Epithelial cell of prostate (primary cell): ENCODE measurements at regions not wholly inside any gene's neighbourhood (a gene's known extent, or its start where the extent isn't known, plus 50 kb on each side); places are given as distances from the start of the nearest gene placed in this dataset.
"Not testable (repeated sequence)": the region's sequence is repeated elsewhere in the genome, so short reads cannot be mapped to it uniquely, and the experiment has no call there.

Experiments used
- DNase-seq: peaks from one replicate; pipeline ENCODE4 v3.0.0-alpha.2; 2011; ENCODE audit warnings: low read depth, low spot score
- H3K27ac ChIP-seq: fragments of 450-650 bp; 2 replicates; pipeline ENCODE4 v1.5.1; 2017; ENCODE audit warnings: mild to moderate bottlenecking

- no peak overlapping the region for H3K27ac ChIP-seq
- no peak for DNase-seq
Measured at GRCh38 chr10:109427411-109427810, 495.9 kb downstream of the XPNPEP1 start.

- DNase-seq: no peak
- no peak overlapping the region for H3K27ac ChIP-seq
Measured at GRCh38 chr10:109426987-109427386, 496.3 kb downstream of the XPNPEP1 start.

GRCh38 chr10:109418795-109419194 lies 504.5 kb downstream of the XPNPEP1 start:
- no peak for DNase-seq
- H3K27ac ChIP-seq: no peak overlapping the region

- no peak for DNase-seq
- no peak overlapping the region for H3K27ac ChIP-seq
Measured at GRCh38 chr10:109417803-109418202, 505.5 kb downstream of the XPNPEP1 start.

GRCh38 chr10:109412353-109412752 lies 511.0 kb downstream of the XPNPEP1 start:
- H3K27ac ChIP-seq: no peak overlapping the region
- DNase-seq: no peak

- no peak overlapping the region for H3K27ac ChIP-seq
- DNase-seq: no peak
Measured at GRCh38 chr10:109411917-109412316, 511.4 kb downstream of the XPNPEP1 start.

- no peak for DNase-seq
- no peak overlapping the region for H3K27ac ChIP-seq
Measured at GRCh38 chr10:109405338-109405737, 518.0 kb downstream of the XPNPEP1 start.

- DNase-seq: no peak
- no peak overlapping the region for H3K27ac ChIP-seq
Measured at GRCh38 chr10:109403551-109403950, 519.8 kb downstream of the XPNPEP1 start.

- DNase-seq: no peak
- no peak overlapping the region for H3K27ac ChIP-seq
Measured at GRCh38 chr10:109393425-109393824, 529.9 kb downstream of the XPNPEP1 start.

GRCh38 chr10:109386921-109387320 lies 536.4 kb downstream of the XPNPEP1 start:
- no peak for DNase-seq
- H3K27ac ChIP-seq: no peak overlapping the region

- no peak for DNase-seq
- H3K27ac ChIP-seq: no peak overlapping the region
Measured at GRCh38 chr10:109386101-109386500, 537.2 kb downstream of the XPNPEP1 start.

GRCh38 chr10:109379186-109379585 lies 544.1 kb downstream of the XPNPEP1 start:
- DNase-seq: no peak
- H3K27ac ChIP-seq: no peak overlapping the region

GRCh38 chr10:109374215-109374614 lies 549.1 kb downstream of the XPNPEP1 start:
- DNase-seq: no peak
- no peak overlapping the region for H3K27ac ChIP-seq

- no peak overlapping the region for H3K27ac ChIP-seq
- DNase-seq: no peak
Measured at GRCh38 chr10:109359316-109359715, 564.0 kb downstream of the XPNPEP1 start.

- DNase-seq: no peak
- H3K27ac ChIP-seq: no peak overlapping the region
Measured at GRCh38 chr10:109358325-109358724, 565.0 kb downstream of the XPNPEP1 start.

GRCh38 chr10:109348324-109348723 lies 575.0 kb downstream of the XPNPEP1 start:
- H3K27ac ChIP-seq: no peak overlapping the region
- no peak for DNase-seq

GRCh38 chr10:109343293-109343692 lies 580.0 kb downstream of the XPNPEP1 start:
- DNase-seq: no peak
- no peak overlapping the region for H3K27ac ChIP-seq

- no peak overlapping the region for H3K27ac ChIP-seq
- no peak for DNase-seq
Measured at GRCh38 chr10:109341986-109342385, 581.3 kb downstream of the XPNPEP1 start.

- H3K27ac ChIP-seq: no peak overlapping the region
- DNase-seq: no peak
Measured at GRCh38 chr10:109328001-109328400, 595.3 kb downstream of the XPNPEP1 start.

GRCh38 chr10:109327266-109327665 lies 596.0 kb downstream of the XPNPEP1 start:
- no peak overlapping the region for H3K27ac ChIP-seq
- DNase-seq: no peak

- DNase-seq: no peak
- H3K27ac ChIP-seq: no peak overlapping the region
Measured at GRCh38 chr10:109324721-109325120, 598.6 kb downstream of the XPNPEP1 start.

- H3K27ac ChIP-seq: no peak overlapping the region
- DNase-seq: no peak
Measured at GRCh38 chr10:109317746-109318366, 605.5 kb downstream of the XPNPEP1 start.

GRCh38 chr10:109314016-109314415 lies 609.3 kb downstream of the XPNPEP1 start:
- DNase-seq: not testable (repeated sequence)

More at GRCh38 chr10:109314016-109314415, 609.3 kb downstream of the XPNPEP1 start:
- not testable (repeated sequence) for H3K27ac ChIP-seq
